Skin epidermis (tissue), 12 donors: ENCODE measurements at regions not wholly inside any gene's neighbourhood (a gene's known extent, or its start where the extent isn't known, plus 50 kb on each side); places are given as distances from the start of the nearest gene placed in this dataset.
"Not testable (repeated sequence)": the region's sequence is repeated elsewhere in the genome, so short reads cannot be mapped to it uniquely, and the experiment has no call there.

Experiments used
- H3K27ac ChIP-seq, 21 experiments: fragments of 200-600 bp; sonication (generic) in 11 of 21; one replicate each; pipeline ENCODE4 v1.5.0; 2020; ENCODE audit warnings: mild to moderate bottlenecking in 3 of 21, inconsistent platforms in 2 of 21, moderate library complexity in 2 of 21
- H3K4me3 ChIP-seq, 7 experiments: fragments of 200-600 bp; sonication (generic) in 2 of 7; one replicate each; pipeline ENCODE4 v1.5.0; 2020; ENCODE audit warnings: inconsistent platforms in 2 of 7, mild to moderate bottlenecking in 2 of 7, moderate library complexity in 1 of 7

DNA sequence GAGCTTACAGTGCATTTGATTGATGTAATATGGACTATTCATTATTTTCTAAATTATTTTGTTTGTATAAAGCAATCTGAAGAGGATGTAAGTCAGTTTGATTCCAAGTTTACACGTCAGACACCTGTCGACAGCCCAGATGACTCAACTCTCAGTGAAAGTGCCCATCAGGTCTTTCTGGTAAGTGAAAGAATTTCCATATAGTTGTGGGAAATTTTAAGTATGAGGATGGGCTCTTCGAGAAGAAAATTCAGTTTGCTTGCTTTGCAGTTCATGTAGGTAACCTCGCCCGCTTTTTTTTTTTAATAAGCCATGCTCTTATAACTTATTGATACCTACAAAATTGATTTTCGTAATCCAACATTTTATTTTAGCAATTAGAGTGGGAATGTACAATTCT, 151.6 kb downstream of the CDRT15L2 start:
- H3K4me3 ChIP-seq, H3K27ac ChIP-seq: not testable (repeated sequence)

GRCh38 chr17:20733923-20734322, 154.4 kb downstream of the CDRT15L2 start:
- no peak overlapping the region for H3K27ac ChIP-seq
- no peak overlapping the region for H3K4me3 ChIP-seq

- no peak overlapping the region for H3K27ac ChIP-seq
- no peak overlapping the region for H3K4me3 ChIP-seq
These were observed 156.3 kb downstream of the CDRT15L2 start for GRCh38 chr17:20735796-20736195.

DNA sequence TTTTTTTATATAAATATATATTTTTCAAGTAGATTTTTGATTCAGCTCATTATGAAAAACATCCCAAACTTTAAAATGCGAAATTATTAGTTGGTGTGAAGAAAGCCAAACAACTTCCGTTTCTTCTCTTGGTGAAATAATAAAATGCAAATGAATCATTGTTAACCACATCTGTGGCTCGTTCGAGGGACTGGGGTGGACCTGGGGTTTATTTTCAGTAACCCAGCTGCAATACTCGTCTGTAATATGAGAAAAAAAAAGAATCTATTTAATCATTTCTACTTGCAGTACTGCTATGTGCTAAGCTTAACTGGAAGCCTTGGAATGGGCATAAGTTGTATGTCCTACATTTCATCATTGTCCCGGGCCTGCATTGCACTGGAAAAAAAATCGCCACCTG, 158.1 kb downstream of the CDRT15L2 start:
- H3K4me3 ChIP-seq = not testable (repeated sequence)

GRCh38 chr17:20771104-20771503, 191.6 kb downstream of the CDRT15L2 start:
- no peak overlapping the region for H3K27ac ChIP-seq
- H3K4me3 ChIP-seq = no peak overlapping the region

More for the DNA sequence above, 158.1 kb downstream of the CDRT15L2 start:
- not testable (repeated sequence) for H3K27ac ChIP-seq

- no peak overlapping the region for H3K4me3 ChIP-seq
- H3K27ac ChIP-seq = no peak overlapping the region
These were observed 195.1 kb downstream of the CDRT15L2 start for GRCh38 chr17:20774472-20775135.

DNA sequence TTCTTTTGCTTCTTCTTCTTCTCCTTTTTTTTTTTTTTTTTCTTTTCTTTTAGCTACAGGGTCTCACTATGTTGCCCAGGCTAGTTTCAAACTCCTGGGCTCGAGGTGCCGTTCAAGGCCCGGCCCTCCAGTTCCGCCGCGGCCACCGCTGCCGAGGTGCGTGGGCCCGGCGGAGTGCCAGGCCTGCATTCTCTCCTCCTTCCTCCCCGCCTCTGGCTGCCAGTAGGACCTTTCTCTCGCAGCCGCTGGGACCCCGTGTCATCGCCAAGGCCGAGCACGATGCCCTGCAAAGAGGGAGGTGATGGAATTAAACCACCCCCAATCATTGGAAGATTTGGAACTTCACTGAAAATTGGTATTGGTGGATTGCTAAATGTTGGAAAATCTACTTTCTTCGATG, 195.8 kb downstream of the CDRT15L2 start:
- Histone ChIP-seq H3K4me3 (no peak overlapping the region), H3K27ac (no peak overlapping the region)

DNA sequence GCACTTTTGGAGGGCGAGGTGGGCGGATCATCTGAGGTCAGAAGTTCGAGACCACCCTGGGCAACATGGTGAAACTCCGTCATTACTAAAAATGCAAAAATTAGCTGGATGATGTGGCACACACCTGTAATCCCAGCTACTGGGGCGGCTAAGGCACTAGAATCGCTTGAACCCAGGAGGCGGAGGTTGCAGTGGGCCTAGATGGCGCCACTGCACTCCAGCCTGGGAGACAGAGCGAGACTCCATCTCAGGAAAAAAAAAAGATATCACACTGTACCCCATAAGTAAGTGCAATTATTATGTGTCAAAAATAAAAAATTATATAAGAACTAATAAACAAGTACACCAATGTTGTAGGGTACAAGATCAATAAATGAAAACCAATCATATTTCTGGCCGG, 200.0 kb downstream of the CDRT15L2 start:
- Histone ChIP-seq H3K4me3 (no peak overlapping the region), H3K27ac (no peak overlapping the region)

- Histone ChIP-seq H3K27ac (no peak overlapping the region), H3K4me3 (no peak overlapping the region)
These were observed 201.7 kb downstream of the CDRT15L2 start for GRCh38 chr17:20781260-20781659.

DNA sequence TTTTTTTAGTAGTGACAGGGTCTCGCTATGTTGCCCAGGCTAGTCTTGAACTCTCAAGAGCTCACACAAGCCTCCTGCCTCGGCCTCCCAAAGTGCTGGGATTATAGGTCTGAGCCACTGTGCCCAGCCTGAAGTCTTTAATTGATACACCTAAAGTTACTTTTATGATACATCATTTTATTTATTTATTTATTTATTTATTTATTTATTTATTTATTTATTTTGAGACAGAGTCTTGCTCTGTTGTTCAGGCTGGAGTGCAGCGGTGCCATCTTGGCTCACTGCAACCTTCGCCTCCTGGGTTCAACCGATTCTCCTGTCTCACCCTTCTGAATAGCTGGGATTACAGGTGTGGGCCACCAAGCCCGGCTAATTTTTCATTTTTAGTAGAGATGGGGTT, 202.3 kb downstream of the CDRT15L2 start:
- H3K4me3 ChIP-seq, H3K27ac ChIP-seq: not testable (repeated sequence)

- Histone ChIP-seq H3K27ac (no peak overlapping the region), H3K4me3 (no peak overlapping the region)
These were observed 203.6 kb downstream of the CDRT15L2 start for GRCh38 chr17:20783091-20783490.

DNA sequence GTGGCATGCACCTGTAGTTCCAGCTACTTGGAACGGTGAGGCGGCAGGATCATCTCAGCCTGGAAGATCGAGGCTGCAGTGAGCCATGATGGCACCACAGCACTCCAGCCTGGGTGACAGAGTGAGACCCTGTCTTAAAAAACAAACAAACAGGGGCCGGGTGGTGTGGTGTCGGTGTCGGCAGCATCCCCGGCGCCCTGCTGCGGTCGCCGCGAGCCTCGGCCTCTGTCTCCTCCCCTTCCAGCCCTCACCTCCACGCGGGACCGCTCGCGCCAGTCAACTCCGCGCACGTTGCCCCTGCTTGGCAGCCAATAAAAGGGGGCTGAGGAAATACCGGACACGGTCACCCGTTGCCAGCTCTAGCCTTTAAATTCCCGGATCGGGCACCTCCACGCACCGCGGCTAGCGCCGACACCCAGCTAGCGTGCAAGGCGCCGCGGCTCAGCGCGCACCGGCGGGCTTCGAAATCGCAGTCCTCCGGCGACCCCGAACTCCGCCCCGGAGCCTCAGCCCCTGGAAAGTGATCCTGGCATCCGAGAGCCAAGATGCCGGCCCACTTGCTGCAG, 204.7 kb downstream of the CDRT15L2 start:
- Histone ChIP-seq H3K4me3 (no peak overlapping the region), H3K27ac (no peak overlapping the region)

GRCh38 chr17:20787281-20787680, 207.8 kb downstream of the CDRT15L2 start:
- H3K4me3 ChIP-seq = no peak overlapping the region
- no peak overlapping the region for H3K27ac ChIP-seq

GRCh38 chr17:20791626-20792025, 212.1 kb downstream of the CDRT15L2 start:
- no peak overlapping the region for H3K27ac ChIP-seq
- H3K4me3 ChIP-seq = no peak overlapping the region

DNA sequence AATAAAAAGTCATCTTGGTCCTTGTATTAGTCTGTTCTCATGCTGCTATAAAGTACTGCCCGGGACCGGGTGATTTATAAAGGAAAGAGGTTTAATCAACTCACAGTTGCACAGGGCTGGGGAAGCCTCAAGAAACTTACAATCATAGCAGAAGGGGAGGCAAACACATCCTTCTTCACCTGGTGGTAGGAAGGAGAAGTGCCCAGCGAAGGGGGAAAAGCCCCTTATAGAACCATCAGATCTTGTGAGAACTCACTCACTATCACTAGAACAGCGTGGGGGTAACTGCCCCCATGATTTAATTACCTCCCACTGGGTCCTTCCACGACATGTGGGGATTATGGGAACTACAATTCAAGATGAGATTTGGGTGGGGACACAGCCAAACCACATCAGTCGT, 215.0 kb downstream of the CDRT15L2 start:
- not testable (repeated sequence) for H3K4me3 ChIP-seq, H3K27ac ChIP-seq

- no peak overlapping the region for H3K4me3 ChIP-seq
- H3K27ac ChIP-seq = no peak overlapping the region
These were observed 217.8 kb downstream of the CDRT15L2 start for GRCh38 chr17:20797292-20797691.

- Histone ChIP-seq H3K4me3 (no peak overlapping the region), H3K27ac (no peak overlapping the region)
These were observed 220.6 kb downstream of the CDRT15L2 start for GRCh38 chr17:20800146-20800545.

- no peak overlapping the region for H3K4me3 ChIP-seq
- H3K27ac ChIP-seq = no peak overlapping the region
These were observed 226.2 kb downstream of the CDRT15L2 start for GRCh38 chr17:20805751-20806150.

DNA sequence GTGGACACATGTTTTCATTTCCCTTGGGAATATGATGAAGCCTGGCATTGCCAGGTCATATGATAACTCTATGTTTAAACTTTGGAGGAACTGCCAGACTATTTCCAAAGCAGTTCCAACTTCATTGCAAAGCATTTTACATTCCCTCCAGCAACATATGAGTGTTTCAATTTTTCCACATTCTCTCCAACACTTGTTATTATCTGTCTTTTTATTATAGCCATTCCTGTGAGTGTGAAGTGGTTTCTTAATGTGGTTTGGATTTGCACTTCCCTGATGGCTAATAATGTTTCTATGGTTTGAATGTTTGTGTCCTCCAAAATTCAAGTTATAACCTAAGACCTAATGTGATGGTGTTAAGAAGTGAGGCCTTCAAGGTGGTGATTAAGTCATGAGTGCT, 228.0 kb downstream of the CDRT15L2 start:
- not testable (repeated sequence) for H3K4me3 ChIP-seq, H3K27ac ChIP-seq

DNA sequence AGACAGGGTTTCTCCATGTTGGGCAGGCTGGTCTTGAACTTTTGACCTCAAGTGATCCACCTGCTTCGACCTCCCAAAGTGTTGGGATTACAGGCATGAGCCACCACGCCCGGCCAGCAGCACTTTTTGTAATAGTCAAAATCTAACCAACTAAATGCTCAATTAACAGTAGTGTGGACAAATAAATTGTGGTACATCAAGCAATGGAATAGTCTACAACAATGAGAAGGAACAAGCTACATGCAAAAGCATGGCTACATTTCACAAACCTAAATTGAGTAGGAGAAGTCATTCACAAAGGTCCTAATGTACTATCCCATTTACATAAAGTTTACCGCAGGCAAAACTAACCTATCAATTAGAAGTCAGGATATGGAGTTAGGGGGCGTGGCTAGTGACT, 227.4 kb downstream of the USP22 start:
- not testable (repeated sequence) for H3K4me3 ChIP-seq, H3K27ac ChIP-seq

- H3K27ac ChIP-seq = no peak overlapping the region
- no peak overlapping the region for H3K4me3 ChIP-seq
These were observed 218.9 kb downstream of the USP22 start for GRCh38 chr17:20823905-20824304.

GRCh38 chr17:20825539-20825938, 217.3 kb downstream of the USP22 start:
- H3K4me3 ChIP-seq = no peak overlapping the region
- no peak overlapping the region for H3K27ac ChIP-seq
